GM12878 (cell line): ENCODE measurements at regions not wholly inside any gene's neighbourhood (a gene's known extent, or its start where the extent isn't known, plus 50 kb on each side); places are given as distances from the start of the nearest gene placed in this dataset.

Experiments
- ATAC-seq: fragments of 200-7000 bp; cut with Tn5 transposase; 3 replicates; pipeline ENCODE4 v1.9.1; 2020; ENCODE audit warnings: mild to moderate bottlenecking, moderate library complexity
- BruUV-seq: library from RNA; stranded (reverse); fragments of 400-500 nt; replicated peaks from 2 replicates; lab custom pipeline; 2021; lab: Mats Ljungman, UMichigan
- CTCF ChIA-PET: fragments of 300-600 bp; sonication (Branson Sonifier 250); formaldehyde crosslinking; extraction: SDS; loops from one replicate; lab custom pipeline; 2021; ENCODE audit warnings: inconsistent platforms; lab: Yijun Ruan, JAX
- POLR2A ChIA-PET: fragments of 350-600 bp; formaldehyde crosslinking; extraction: SDS; loops from one replicate; lab custom pipeline; 2021; ENCODE audit warnings: inconsistent platforms; lab: Charles Lee
- RAD21 ChIA-PET: fragments of 300-600 bp; sonication (Branson Sonifier 250); formaldehyde crosslinking; loops from one replicate; lab custom pipeline; 2023; ENCODE audit warnings: antibody characterized with exemption; ENCODE audit not compliant: unreplicated experiment; lab: Charles Lee
- SMC1A ChIA-PET: fragments of 300-600 bp; sonication (Branson Sonifier 250); formaldehyde crosslinking; loops from one replicate; lab custom pipeline; 2023; ENCODE audit not compliant: unreplicated experiment, uncharacterized antibody; lab: Charles Lee
- DNase-seq: peaks from one replicate; pipeline ENCODE4 v3.0.0-alpha.2; 2011; ENCODE audit warnings: low read depth, low spot score
- FAIRE-seq: peaks from 3 replicates; lab custom pipeline; 2011; peaks lifted over from hg19 to GRCh38; lab: Jason Lieb, UNC
- H2AFZ ChIP-seq: 2 replicates; pipeline ENCODE4 v1.6.0; 2011; ENCODE audit warnings: low read depth, low read length, control low read depth; ENCODE audit not compliant: control insufficient read depth
- H3K27ac ChIP-seq: 2 replicates; pipeline ENCODE4 v1.5.1; 2011; ENCODE audit warnings: control low read depth; ENCODE audit not compliant: control insufficient read depth, insufficient read depth
- H3K27me3 ChIP-seq, 2 experiments: replicated peaks in 1 of 2; 2 replicates each; pipeline versions ENCODE4 v1.6.0 to v1.6.1; 2011; ENCODE audit warnings: low read length in 1 of 2; ENCODE audit not compliant: control insufficient read depth in 2 of 2, insufficient read depth in 2 of 2
- H3K36me3 ChIP-seq, 2 experiments: 2 replicates each; pipeline ENCODE4 v1.5.1; 2011; ENCODE audit warnings: low read length in 1 of 2; ENCODE audit not compliant: control insufficient read depth in 2 of 2, insufficient read depth in 2 of 2
- H3K4me1 ChIP-seq: 2 replicates; pipeline ENCODE4 v1.6.1; 2011; ENCODE audit warnings: mild to moderate bottlenecking, low read length, moderate library complexity, mixed read lengths; ENCODE audit not compliant: control insufficient read depth, insufficient read depth
- H3K4me2 ChIP-seq: 2 replicates; pipeline ENCODE4 v1.6.0; 2011; ENCODE audit warnings: control low read depth; ENCODE audit not compliant: control insufficient read depth, insufficient read depth
- H3K4me3 ChIP-seq: fragments of 200-600 bp; sonication (generic); 2 replicates; pipeline ENCODE4 v1.5.1; 2016
- H3K79me2 ChIP-seq: 2 replicates; pipeline ENCODE4 v1.6.0; 2011; ENCODE audit warnings: low read length; ENCODE audit not compliant: control insufficient read depth, insufficient read depth
- H3K9ac ChIP-seq: 2 replicates; pipeline ENCODE4 v1.8.0; 2011; ENCODE audit warnings: low read length, control low read depth, mixed read lengths; ENCODE audit not compliant: control insufficient read depth, insufficient read depth
- H3K9me3 ChIP-seq: replicated peaks from 3 replicates; pipeline ENCODE4 v1.5.1; 2011; ENCODE audit warnings: mild to moderate bottlenecking, low read length; ENCODE audit not compliant: control insufficient read depth, insufficient read depth
- H4K20me1 ChIP-seq: 2 replicates; pipeline ENCODE4 v1.6.0; 2011; ENCODE audit not compliant: control insufficient read depth, insufficient read depth
- ASH2L ChIP-seq: fragments of 300-600, 200-600 bp; sonication (generic); IDR thresholded peaks from 2 replicates; pipeline ENCODE4 v1.6.1; 2017; ENCODE audit warnings: low read depth, mild to moderate bottlenecking, borderline replicate concordance
- BMI1 ChIP-seq: fragments of 450-650 bp; IDR thresholded peaks from 2 replicates; pipeline ENCODE4 v1.6.1; 2016; ENCODE audit warnings: mild to moderate bottlenecking, moderate library complexity, borderline replicate concordance
- CEBPB ChIP-seq, 2 experiments: fragments of 150-350 bp in 1 of 2; IDR thresholded peaks; 2 replicates each; pipeline ENCODE4 v1.6.1; 2012 to 2014; ENCODE audit warnings: low read depth in 2 of 2, low read length in 2 of 2, borderline replicate concordance in 1 of 2, inconsistent platforms in 1 of 2
- CHD2 ChIP-seq: IDR thresholded peaks from 2 replicates; pipeline ENCODE4 v1.6.1; 2011; ENCODE audit warnings: low read depth, low read length, improper control_type of control experiment, borderline replicate concordance
- ESRRA ChIP-seq: IDR thresholded peaks from 2 replicates; pipeline ENCODE4 v1.6.1; 2012; ENCODE audit warnings: mild to moderate bottlenecking, low read length, improper control_type of control experiment
- GABPA ChIP-seq: IDR thresholded peaks from 2 replicates; pipeline ENCODE4 v1.6.1; 2014; ENCODE audit warnings: antibody characterized with exemption, low read depth, mild to moderate bottlenecking, inconsistent platforms
- HDGF ChIP-seq: fragments of 450-650 bp; IDR thresholded peaks from 2 replicates; pipeline ENCODE4 v1.6.1; 2016; ENCODE audit warnings: antibody characterized with exemption
- LARP7 ChIP-seq: fragments of 450-650 bp; IDR thresholded peaks from 2 replicates; pipeline ENCODE4 v1.6.1; 2017; ENCODE audit warnings: mild to moderate bottlenecking
- MXI1 ChIP-seq: fragments of 150-350 bp; IDR thresholded peaks from 2 replicates; pipeline ENCODE4 v1.6.1; 2011; ENCODE audit warnings: low read depth, mild to moderate bottlenecking, inconsistent platforms, low read length, improper control_type of control experiment
- MYB ChIP-seq: fragments of 150-350 bp; IDR thresholded peaks from 2 replicates; pipeline ENCODE4 v1.6.1; 2014; ENCODE audit warnings: mild to moderate bottlenecking, low read depth, low read length, borderline replicate concordance
- NFIC ChIP-seq: IDR thresholded peaks from 2 replicates; pipeline ENCODE4 v1.6.1; 2012; ENCODE audit warnings: low read depth, mild to moderate bottlenecking, inconsistent platforms, low read length, moderate library complexity
- NFYA ChIP-seq: IDR thresholded peaks from 2 replicates; pipeline ENCODE4 v1.6.1; 2011; ENCODE audit warnings: low read depth, mild to moderate bottlenecking, low read length, improper control_type of control experiment, borderline replicate concordance
- NRF1 ChIP-seq: conservative IDR thresholded peaks from 2 replicates; pipeline ENCODE4 v1.6.1; 2011; ENCODE audit warnings: mild to moderate bottlenecking, low read depth, low read length, improper control_type of control experiment
- POLR2A ChIP-seq: IDR thresholded peaks from 2 replicates; pipeline ENCODE4 v1.6.1; 2011; ENCODE audit warnings: low read depth, mild to moderate bottlenecking, low read length
- RBBP5 ChIP-seq: fragments of 200-600 bp; sonication (generic); conservative IDR thresholded peaks from 2 replicates; pipeline ENCODE4 v1.6.1; 2016
- TARDBP ChIP-seq: IDR thresholded peaks from 2 replicates; pipeline ENCODE4 v1.6.1; 2016; ENCODE audit warnings: borderline replicate concordance
- YY1 ChIP-seq: IDR thresholded peaks from 2 replicates; pipeline ENCODE4 v1.6.1; 2011; ENCODE audit warnings: low read depth, mild to moderate bottlenecking, low read length
- ZNF622 ChIP-seq: fragments of 450-650 bp; IDR thresholded peaks from 2 replicates; pipeline ENCODE4 v1.6.1; 2017; ENCODE audit warnings: mild to moderate bottlenecking, inconsistent platforms
- ZZZ3 ChIP-seq: IDR thresholded peaks from 2 replicates; pipeline ENCODE4 v1.6.1; 2011; ENCODE audit warnings: low read depth; ENCODE audit not compliant: control insufficient read depth, insufficient read length
- WGBS: methylation state at CpG from one replicate; pipeline ENCODE4 v1.1.6; 2016; ENCODE audit warnings: low lambda C conversion rate; ENCODE audit not compliant: insufficient replicate concordance, insufficient coverage; ENCODE audit errors: missing lambda C conversion rate; 5-methylcytosine and 5-hydroxymethylcytosine counted together
- in situ Hi-C: fragments of 300-500 bp; cut with MboI; formaldehyde crosslinking; loops from 9 replicates; pipeline ENCODE4 v1.14.3; 2018; ENCODE audit warnings: mixed read lengths
- intact Hi-C: fragments of 100-400 bp; cut with micrococcal nuclease; formaldehyde crosslinking; loops from one replicate; pipeline ENCODE4 v1.14.2; 2022; ENCODE audit not compliant: unreplicated experiment

- Histone ChIP-seq H2AFZ (no peak overlapping the region), H3K27me3 (peaks cover 2% of the 10 kb centered on the region in 2 experiments; a peak in 2 of 4 replicates), H3K4me2 (no peak overlapping the region), H3K27ac (no peak overlapping the region), H3K9me3 (no peaks in the 10 kb centered on the region), H3K79me2 (no peaks in the 10 kb centered on the region), H3K36me3 (no peaks in the 10 kb centered on the region), H4K20me1 (no peaks in the 10 kb centered on the region), H3K9ac (no peak overlapping the region), H3K4me3 (no peak overlapping the region), H3K4me1 (no peaks in the 10 kb centered on the region)
- in situ Hi-C loops: no loop called here
- BruUV-seq: no TSS peak
- RAD21 ChIA-PET: no interaction called here
- SMC1A ChIA-PET: no interaction called here
- POLR2A ChIA-PET: no interaction called here
- no peak for ATAC-seq
- WGBS: 20% methylated on average over 2 of the region's 2 CpGs
- CTCF ChIA-PET: no interaction called here
- intact Hi-C loops: no loop called here
- TF ChIP-seq ASH2L (no peak), LARP7 (no peak), ZNF622 (no peak), POLR2A (no peak), CHD2 (no peak)
- no peak for FAIRE-seq
- DNase-seq: no peak
These were observed 78.5 kb downstream of the TNFSF18 start for GRCh38 chr1:172972258-172972657.

- ChIA-PET RAD21 (no interaction called here), CTCF (no interaction called here), POLR2A (no interaction called here), SMC1A (no interaction called here)
- intact Hi-C loops: no loop called here
- no TSS peak for BruUV-seq
- Histone ChIP-seq H3K27ac (no peak overlapping the region), H3K27me3 (peaks cover 2% of the 10 kb centered on the region in 2 experiments; a peak in 2 of 4 replicates), H3K36me3 (no peaks in the 10 kb centered on the region), H2AFZ (no peak overlapping the region), H3K4me3 (no peak overlapping the region), H3K4me2 (no peak overlapping the region), H3K9me3 (no peaks in the 10 kb centered on the region), H3K9ac (no peak overlapping the region), H3K4me1 (no peaks in the 10 kb centered on the region), H4K20me1 (no peaks in the 10 kb centered on the region), H3K79me2 (no peaks in the 10 kb centered on the region)
- DNase-seq (no peak), ATAC-seq (no peak), FAIRE-seq (no peak)
- in situ Hi-C loops: no loop called here
- 14% methylated on average over 4 of the region's 4 CpGs for WGBS
- no peak for TF ChIP-seq YY1
- TF ChIP-seq MXI1: no peak
- no peak for TF ChIP-seq CEBPB (IDR thresholded peaks at IDR 0.05; ENCODE audit: borderline replicate concordance in 1 of 2, low read depth in 2 of 2, low read length in 2 of 2)
- no peak for TF ChIP-seq TARDBP
- no peak for TF ChIP-seq HDGF
- TF ChIP-seq BMI1: no peak
- TF ChIP-seq MYB: no peak
- TF ChIP-seq ZNF622: no peak
- no peak for TF ChIP-seq NFYA
- no peak for TF ChIP-seq ESRRA
- TF ChIP-seq GABPA: no peak
- TF ChIP-seq NRF1: no peak
- TF ChIP-seq RBBP5: no peak
- no peak for TF ChIP-seq NFIC
- no peak for TF ChIP-seq ZZZ3
These were observed 77.3 kb downstream of the TNFSF18 start for GRCh38 chr1:172973424-172973823.
